NCI-H2196 treated with DMSO at 0.1 percent for 48 hours (cell line): ENCODE measurements at regions not wholly inside any gene's neighbourhood (a gene's known extent, or its start where the extent isn't known, plus 50 kb on each side); places are given as distances from the start of the nearest gene placed in this dataset.

Source experiments
- DNase-seq: peaks from one replicate; lab custom pipeline; 2025; ENCODE audit not compliant: unreplicated experiment; lab: John Stamatoyannopoulos, UW

GRCh38 chr3:104646196-104646595 lies 720.5 kb upstream of the ALCAM start:
- DNase-seq: no peak

- no peak for DNase-seq
Observed at GRCh38 chr3:104648823-104649222, 717.9 kb upstream of the ALCAM start.

GRCh38 chr3:104669083-104669482 lies 697.6 kb upstream of the ALCAM start:
- no peak for DNase-seq

GRCh38 chr3:104672331-104672730 lies 694.4 kb upstream of the ALCAM start:
- no peak for DNase-seq

GRCh38 chr3:104673981-104674380 lies 692.7 kb upstream of the ALCAM start:
- DNase-seq: no peak

GRCh38 chr3:104676241-104676640 lies 690.5 kb upstream of the ALCAM start:
- DNase-seq: no peak

GRCh38 chr3:104677932-104678331 lies 688.8 kb upstream of the ALCAM start:
- DNase-seq: no peak

GRCh38 chr3:104685492-104685891 lies 681.2 kb upstream of the ALCAM start:
- no peak for DNase-seq

- DNase-seq: no peak
Observed at GRCh38 chr3:104687362-104687761, 679.3 kb upstream of the ALCAM start.

GRCh38 chr3:104696470-104696869 lies 670.2 kb upstream of the ALCAM start:
- DNase-seq: no peak

GRCh38 chr3:104711406-104711805 lies 655.3 kb upstream of the ALCAM start:
- no peak for DNase-seq

- no peak for DNase-seq
Observed at GRCh38 chr3:104715972-104716371, 650.7 kb upstream of the ALCAM start.

- DNase-seq: no peak
Observed at GRCh38 chr3:104717828-104718196, 648.9 kb upstream of the ALCAM start.

- DNase-seq: no peak
Observed at GRCh38 chr3:104723000-104723399, 643.7 kb upstream of the ALCAM start.

GRCh38 chr3:104731074-104731473 lies 635.6 kb upstream of the ALCAM start:
- DNase-seq: no peak

- no peak for DNase-seq
Observed at GRCh38 chr3:104734627-104735026, 632.1 kb upstream of the ALCAM start.

GRCh38 chr3:104735691-104736090 lies 631.0 kb upstream of the ALCAM start:
- DNase-seq: no peak

GRCh38 chr3:104738271-104738670 lies 628.4 kb upstream of the ALCAM start:
- DNase-seq: no peak

- no peak for DNase-seq
Observed at GRCh38 chr3:104740874-104741379, 625.8 kb upstream of the ALCAM start.

GRCh38 chr3:104742044-104742443 lies 624.7 kb upstream of the ALCAM start:
- no peak for DNase-seq

- DNase-seq: no peak
Observed at GRCh38 chr3:104745313-104745712, 621.4 kb upstream of the ALCAM start.

GRCh38 chr3:104746056-104746455 lies 620.7 kb upstream of the ALCAM start:
- DNase-seq: no peak

- DNase-seq: no peak
Observed at GRCh38 chr3:104750581-104750980, 616.1 kb upstream of the ALCAM start.

- no peak for DNase-seq
Observed at GRCh38 chr3:104755791-104756190, 610.9 kb upstream of the ALCAM start.
